Umbilical cord (tissue), 1 donor: ENCODE measurements at regions not wholly inside any gene's neighbourhood (a gene's known extent, or its start where the extent isn't known, plus 50 kb on each side); places are given as distances from the start of the nearest gene placed in this dataset.

Experiments used
- DNase-seq: peaks from one replicate; pipeline ENCODE4 v3.0.0-alpha.2; 2015; ENCODE audit warnings: low spot score

GRCh38 chr5:89147031-89147430 lies 264.0 kb upstream of the MEF2C start:
- DNase-seq: no peak

DNA sequence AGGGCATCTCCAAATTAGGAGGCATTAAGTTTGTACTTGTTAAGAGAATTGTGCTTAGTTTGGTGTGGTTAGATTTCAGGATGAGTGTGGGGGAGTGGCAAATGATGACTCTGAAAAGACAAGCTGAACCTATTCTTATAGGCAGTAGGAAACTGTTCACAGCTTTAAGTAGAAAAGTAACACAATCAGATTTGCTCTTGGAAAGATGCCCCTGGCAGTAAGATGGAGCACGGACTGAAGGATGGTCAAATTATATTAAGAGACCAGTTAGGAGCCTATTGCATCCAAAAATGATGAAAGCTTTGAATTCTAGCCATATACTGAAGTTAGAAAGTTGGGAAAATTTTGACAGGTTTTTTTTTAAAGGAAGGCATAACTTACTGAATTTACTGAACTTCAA lies 254.2 kb upstream of the MEF2C start:
- no peak for DNase-seq

- DNase-seq: no peak
These were observed 251.0 kb upstream of the MEF2C start for GRCh38 chr5:89133975-89134374.

- DNase-seq: no peak
These were observed 250.1 kb upstream of the MEF2C start for GRCh38 chr5:89133129-89133528.

DNA sequence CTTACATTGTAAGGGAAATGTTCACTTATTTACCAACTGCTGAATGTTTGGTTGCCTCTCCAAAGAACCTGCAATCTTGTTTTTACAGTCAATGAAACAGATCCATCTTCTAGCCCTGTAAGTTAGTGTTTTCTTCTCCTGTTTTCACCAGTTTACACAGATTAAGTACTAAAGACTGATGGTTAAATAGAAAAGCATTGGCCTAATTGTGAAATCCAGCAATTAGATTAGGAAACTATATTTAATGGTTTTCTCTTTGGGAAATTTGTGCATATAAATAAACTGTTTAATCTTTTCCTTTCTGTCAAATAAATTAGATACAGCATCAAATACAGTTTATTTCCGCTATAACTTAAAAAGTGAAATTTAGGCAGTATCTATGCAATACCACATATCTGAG lies 247.9 kb upstream of the MEF2C start:
- DNase-seq: no peak

GRCh38 chr5:89129941-89130340 lies 247.0 kb upstream of the MEF2C start:
- DNase-seq: no peak

DNA sequence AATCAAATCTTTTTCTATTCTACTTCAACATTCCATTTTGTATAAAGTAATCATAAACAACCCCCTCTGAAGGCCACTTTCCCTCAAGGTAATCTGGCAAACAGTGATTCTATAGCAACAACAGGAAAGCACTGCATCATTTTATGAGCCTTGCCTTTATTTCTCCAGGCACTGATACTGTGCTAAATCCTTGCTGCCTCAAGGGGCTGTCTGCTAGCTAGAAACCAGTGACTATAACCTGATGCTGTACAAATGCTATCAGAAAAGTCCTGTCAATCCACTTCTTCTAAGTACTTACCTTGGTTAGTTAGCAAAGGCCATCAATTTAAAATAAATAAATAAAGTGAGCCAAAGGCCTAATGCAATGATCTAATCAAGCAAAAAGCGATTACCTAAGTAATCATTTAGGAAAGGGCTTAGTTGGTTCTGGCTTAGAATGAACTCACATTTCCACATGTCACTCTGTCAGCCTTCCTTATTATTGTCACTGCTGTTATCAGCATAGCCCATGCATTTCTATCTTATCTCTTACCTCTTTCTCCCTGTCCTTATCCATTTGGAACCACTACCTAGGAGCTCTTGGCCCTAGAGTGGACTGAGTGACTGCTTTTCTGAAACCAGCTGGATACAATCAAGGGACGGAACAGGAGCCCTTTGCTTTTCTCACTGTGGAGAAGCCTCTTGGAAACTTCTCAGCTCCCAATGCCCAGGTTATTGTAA lies 246.1 kb upstream of the MEF2C start:
- no peak for DNase-seq

DNA sequence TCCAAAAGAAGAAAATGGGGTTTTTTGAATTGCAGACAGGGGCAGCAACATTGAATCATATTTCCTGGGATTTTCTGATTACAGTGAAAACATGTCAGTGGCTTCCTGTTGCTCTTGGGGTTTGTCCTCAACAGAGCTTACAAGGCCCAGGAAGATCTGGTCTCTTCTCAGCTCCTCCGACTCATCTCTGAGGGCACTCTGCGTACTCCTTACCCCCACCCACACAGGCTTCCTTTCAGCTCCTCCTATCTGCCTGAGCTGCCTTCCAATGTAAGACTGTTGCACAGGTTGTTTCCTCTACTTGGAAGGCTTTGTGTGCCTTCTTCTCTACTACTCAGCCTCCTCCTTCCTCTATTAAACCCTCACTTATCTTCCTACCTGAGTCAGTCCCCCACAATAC lies 245.1 kb upstream of the MEF2C start:
- DNase-seq: no peak

DNA sequence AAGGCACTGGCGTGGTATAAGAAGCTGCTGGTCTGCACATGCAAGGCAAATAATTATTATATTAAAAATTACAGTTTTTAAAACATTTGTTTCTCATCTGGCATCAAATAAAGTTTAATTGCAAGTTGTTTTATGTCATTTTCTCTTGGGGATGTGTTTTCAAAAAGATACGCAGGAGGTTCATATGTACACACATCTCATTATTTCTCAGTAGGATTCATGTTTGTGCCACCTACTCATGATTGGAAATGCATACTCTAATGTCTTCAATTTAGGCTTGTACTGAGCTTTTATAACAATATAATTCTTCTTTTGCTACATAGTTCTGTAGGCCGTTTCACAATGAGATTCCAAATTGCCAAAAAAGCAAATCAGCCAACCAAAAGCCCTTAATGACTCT lies 244.2 kb upstream of the MEF2C start:
- no peak for DNase-seq

DNA sequence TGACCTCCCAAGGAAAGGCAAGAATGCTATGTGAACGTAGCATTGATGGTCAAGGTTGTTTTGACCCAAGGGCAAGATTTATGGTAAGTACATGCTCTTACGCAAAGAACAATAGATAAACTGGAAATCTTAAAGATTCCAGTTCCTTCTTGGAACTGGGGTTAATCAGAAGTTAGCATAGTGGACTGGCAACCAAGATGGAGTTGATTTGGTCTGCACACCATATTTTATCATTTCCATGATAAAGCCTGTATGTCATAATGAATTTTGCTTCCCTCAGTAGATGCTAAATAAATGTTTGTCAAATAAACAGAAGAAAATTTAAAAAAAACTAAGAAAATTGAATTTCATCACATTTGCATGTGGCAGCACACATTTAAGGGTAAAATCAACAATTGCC lies 242.4 kb upstream of the MEF2C start:
- no peak for DNase-seq

GRCh38 chr5:89123581-89123980 lies 240.6 kb upstream of the MEF2C start:
- no peak for DNase-seq

- peak; percentile 28 for DNase-seq
These were observed 237.7 kb upstream of the MEF2C start for GRCh38 chr5:89120719-89121118.

DNA sequence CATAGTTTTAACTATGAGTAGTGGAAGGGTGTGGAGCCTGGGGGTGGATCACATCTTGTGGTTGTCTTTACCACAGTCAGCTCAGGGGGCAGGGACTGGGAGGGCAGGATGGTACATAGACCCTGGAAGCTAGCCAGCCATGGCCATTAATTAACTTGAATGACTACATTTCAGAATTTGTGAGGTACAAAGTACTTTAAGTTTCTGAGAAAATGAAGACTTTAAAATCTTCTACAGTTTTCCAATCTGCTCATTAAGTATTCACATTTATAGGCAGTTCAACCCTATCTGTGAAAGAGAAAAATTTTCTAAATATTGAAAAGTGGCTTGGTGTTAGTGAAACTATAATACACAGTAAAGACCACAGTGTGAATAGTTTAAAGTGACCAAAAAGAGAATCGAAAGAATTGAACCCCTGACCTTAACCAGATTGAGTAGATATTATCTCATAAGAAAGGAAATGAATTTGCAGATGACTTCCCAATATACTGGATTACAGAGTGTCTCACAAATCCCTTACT lies 234.2 kb upstream of the MEF2C start:
- no peak for DNase-seq

DNA sequence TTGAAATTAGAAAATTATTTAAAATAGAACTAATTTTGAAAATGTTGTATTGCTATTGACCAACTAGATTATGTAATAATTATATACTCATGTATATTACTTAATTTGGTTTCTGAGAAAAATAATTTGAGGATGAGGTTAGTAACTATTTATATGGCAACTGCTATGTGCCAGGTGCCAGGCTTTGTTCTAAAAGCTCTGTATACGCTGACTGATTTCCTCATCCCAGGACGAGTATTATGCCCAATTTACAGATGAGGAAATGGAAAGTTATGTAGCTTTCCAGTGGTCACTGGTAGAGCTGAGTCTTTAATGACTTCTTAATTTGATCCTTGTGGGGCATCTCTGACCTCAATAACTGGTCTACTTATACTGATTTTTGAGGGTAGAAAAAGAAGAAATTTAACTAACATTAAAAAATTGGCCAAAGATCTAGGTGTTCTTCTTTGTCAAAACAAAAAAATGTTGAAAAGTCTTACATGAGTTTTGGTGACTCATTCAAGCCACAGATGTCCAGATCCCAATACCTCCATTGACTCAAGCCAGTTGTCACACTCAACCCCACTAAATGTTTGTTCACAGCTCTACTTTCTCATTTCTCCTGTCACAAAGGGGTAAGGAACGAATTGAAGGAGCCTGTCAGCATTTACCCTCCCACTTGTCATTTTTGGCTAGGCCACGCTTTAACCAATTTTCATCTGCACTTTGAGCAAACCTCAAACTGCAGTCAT lies 228.1 kb upstream of the MEF2C start:
- DNase-seq: no peak

- DNase-seq: no peak
These were observed 223.5 kb upstream of the MEF2C start for GRCh38 chr5:89106480-89106879.

DNA sequence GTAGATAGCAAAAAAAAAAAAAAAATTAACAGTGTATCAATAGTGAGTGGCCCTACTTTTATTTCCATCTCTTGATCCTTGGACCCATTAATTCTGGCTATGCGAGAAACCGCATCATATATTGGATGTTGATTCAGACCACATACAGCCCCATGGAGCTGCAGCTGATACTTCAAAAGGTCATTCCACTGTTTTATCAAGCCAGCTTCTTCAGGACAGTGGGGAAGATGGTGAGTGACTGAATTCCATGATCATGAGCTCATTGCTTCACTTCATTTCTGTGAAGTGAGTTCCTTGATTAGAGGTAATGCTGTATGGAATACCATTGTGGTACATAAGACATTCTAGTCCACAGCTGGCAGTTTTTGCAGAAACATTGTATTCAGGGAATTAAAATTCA lies 222.9 kb upstream of the MEF2C start:
- DNase-seq: no peak

GRCh38 chr5:89105171-89105695 lies 222.2 kb upstream of the MEF2C start:
- DNase-seq: no peak

DNA sequence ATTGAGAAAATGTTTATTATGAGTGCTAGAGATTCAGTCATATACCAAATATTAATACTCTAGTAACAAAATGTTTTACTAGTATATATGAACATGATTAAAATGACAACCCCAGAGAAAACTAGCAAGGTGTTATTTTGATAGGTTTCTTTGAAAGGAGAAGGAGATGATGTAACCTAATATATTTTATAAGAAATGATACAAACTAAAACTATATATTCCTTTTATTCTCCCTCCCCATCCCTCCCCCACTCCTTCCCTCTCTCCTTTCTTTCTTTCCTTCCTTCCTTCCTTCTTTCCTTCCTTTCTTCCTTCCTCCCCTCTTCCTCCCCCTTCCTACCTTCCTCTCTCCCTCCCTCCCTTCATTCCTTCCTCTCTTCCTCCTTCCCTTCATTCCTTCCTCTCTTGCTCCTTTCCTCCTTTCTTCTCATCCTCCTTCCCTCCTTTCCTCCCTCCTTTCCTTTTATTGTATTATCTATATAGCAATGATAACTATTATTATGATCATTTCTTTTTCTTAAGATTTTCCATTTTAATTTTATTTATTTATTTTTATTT lies 215.3 kb upstream of the MEF2C start:
- no peak for DNase-seq

DNA sequence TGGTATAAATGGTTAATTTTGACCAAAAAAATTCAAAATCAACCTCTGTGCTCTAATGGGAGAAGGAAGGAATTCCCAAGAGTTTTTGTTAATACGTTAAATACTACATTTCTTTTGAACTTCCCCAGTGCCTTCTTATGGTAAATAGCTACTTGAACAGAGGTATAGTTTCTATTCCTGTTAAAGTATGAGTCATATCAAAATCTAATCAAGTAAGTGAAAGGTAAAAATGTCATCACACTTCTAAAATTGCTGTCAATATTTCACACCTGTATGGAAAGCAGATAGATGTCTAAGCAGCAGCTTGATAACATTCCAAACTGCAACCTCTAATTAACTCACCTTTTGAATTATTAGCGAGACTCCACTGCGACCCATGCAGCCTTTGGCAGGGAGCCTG lies 214.1 kb upstream of the MEF2C start:
- DNase-seq: no peak

DNA sequence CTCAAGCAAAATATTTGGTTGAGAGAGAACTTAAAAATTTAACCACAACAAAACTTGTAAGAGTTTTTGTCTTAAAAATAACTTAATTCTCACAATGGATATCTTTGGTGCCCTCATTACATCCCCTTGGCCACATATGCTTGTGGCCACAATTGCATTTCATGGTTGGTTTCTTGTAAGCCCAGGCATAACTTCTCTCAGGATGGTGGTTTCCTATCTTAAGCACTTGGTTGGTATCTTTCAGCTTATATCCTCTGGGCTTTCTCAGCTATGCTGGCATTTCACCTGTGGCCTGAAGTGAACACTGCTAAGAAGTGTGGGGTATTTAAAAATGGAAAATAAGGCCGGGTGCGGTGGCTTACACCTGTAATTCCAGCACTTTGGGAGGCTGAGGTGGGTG lies 212.4 kb upstream of the MEF2C start:
- no peak for DNase-seq

DNA sequence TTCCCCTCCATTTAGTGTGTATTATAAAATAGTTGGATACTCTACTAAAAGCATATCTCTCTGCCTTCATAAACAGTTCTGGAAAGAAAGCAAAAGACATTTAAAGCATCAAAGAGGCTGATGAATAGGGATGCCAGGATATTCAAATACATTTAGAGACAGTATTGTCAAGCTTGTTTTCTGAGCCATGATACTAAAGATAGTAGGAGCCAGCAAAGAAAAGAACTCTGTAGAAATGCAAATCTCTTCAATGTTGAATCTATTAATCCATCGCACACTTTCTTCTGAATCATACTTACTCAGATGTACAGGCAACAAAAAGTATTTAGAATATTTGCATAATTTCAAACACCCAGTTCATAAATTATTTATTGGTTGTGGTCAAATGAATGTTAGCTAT lies 207.1 kb upstream of the MEF2C start:
- DNase-seq: no peak

DNA sequence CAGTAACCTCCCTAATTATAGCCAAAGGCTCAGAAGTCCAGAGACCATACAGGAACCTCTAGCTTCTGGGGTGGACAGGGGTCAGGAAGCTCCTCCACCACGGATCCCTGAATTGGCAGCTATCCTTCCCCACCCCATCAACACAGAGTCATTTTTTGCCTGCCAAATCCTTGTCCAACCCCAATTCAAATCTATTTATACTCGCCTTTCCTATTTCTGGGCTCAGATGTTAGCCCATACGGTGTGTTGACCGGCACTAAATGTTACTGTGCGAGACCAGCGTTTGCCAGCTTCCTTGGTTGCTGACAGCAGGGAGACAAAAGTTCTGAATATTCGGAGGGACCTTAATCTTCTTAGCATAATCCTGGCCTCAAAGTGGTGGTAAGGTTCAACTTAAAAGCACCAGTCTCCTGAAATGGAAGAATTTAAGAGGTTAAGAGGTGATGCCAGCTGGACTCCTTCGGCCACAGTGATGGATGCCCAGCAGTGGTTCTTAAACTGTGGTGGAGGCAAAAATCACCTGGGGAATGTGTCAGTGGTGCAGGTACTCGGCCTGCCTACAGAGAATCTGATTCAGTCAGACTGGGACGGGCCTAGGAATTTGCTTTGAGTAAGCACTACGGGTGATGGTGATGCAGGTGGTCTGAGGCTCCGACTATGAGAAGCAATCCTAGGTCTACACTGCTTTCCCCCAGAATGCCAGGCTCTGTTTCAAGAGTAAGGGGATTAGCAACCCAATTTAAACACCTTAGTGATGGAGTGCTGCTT lies 204.8 kb upstream of the MEF2C start:
- DNase-seq: no peak
